ENCODE measurements at regions not wholly inside any gene's neighbourhood (a gene's known extent, or its start where the extent isn't known, plus 50 kb on each side); places are given as distances from the start of the nearest gene placed in this dataset.

DNA sequence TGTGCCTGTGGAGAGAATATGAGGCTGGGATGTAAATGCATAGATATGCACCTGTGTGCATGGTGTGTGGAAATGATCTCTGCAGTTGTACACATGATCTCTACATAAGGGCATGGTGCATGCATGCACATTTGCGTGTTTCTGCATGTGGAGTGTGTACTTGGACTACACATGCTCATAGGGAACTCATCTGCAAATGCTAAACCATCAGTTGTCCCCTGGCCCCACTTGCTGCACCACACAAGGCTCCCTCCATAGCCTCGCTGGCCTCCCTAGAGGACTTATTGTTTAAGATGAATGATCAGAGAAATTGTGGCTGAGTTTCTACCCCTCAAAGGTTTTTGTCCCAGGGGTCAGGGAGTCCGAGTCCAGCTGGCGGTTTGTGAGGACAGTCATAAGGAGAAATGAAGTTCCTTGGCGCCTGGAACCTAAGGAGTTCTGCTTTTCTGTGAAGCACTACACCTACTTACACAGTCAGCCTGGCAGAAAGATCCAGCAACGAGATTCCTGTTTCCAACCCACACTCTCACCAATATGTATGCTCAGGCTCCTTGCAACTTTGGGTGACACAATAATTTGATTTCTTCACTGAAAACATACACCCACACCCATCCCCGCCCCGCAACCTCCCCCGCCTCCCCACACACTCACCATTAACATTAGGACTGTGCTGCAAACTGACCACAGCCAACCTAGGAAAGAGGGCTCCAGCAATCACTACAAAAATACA, 79.9 kb upstream of the CPEB4 start:
- DNase-seq, result peak; percentile 32

DNA sequence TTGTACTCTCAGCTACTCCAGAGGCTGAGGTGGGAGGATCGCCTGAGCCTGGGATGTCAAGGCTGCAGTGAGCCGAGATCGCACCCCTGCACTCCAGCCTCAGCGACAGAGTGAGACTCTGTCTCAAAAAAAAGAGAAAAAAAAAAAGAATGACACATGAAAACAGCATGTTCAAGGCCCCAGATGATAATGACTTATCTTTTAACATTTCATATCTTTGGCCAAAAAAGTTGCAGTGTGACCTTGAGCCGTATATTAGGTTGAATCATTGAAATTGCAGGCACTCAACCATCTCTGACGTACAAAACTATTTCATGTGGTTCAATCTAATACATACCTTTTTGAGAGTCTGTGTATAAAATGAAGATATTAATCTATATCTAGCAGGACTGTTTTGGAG, 79.1 kb upstream of the CPEB4 start:
- DNase-seq, result peak; percentile 39

DNA sequence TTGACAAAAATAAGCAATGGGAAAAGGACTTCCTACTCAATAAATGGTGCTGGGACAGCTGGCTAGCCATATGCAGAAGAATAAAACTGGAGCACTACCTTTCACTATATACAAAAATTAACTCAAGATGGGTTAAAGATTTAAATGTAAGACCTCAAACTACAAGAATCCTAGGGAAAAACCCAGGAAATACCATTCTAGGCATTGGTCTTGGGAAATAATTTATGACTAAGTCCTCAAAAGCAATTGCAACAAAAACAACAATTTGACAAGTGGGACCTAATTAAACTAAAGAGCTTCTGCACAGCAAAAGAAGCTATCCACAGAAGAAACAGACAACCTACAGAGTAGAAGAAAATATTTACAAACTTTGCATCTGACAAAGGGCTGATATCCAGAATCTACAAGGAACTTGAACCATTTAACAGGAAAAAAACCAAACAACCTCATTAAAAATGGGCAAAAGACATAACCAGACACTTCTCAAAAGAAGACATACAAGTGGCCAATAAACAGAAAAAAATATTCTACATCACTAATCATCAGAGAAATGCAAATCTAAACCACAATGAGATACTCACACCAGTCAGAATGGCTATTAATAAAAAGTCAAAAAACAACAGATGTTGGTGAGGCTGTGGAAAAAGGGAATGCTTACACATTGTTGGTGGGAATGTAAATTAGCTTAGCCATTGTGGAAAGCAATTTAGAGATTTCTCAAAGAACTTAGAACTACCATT, 75.2 kb upstream of the CPEB4 start:
- no peak for DNase-seq

DNA sequence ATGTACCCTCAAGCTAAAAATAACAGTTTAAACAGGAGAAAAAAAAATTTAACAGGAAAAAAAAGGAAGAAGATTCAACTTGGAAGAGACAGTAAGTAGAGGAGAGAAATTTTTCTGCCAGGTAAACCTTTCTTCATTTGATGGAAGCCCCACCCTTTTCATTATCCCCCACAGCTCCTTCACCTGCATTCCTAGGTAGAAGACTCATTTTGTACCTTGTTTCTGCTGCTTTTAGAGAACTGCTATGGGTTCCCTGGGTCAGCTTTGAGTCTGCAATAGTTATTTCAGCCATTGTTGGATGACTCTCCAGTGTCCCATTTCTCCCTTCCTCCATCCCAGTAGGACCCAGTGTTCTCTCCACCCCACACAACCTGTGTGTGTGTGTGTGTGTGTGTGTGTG, 74.1 kb upstream of the CPEB4 start:
- no peak for DNase-seq

DNA sequence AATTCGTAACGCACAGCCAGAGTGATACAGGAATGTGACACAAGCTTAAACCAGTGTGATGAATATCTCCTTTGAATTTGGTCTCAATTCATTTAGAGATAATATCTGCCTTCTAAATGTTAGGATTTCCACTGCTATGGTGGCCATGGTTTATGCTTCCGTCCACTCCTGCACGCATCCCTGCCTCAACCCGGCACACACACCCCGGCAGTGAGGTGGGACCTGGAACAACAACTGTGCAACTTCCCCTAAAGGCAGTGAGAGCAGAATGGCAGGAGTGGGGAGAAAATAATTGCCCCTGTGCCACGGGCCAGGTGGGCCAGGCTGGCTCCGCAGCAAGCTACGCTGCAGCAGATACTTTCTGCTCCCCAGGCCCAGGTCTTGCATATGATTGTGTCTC, 72.6 kb upstream of the CPEB4 start:
- DNase-seq, result no peak

DNA sequence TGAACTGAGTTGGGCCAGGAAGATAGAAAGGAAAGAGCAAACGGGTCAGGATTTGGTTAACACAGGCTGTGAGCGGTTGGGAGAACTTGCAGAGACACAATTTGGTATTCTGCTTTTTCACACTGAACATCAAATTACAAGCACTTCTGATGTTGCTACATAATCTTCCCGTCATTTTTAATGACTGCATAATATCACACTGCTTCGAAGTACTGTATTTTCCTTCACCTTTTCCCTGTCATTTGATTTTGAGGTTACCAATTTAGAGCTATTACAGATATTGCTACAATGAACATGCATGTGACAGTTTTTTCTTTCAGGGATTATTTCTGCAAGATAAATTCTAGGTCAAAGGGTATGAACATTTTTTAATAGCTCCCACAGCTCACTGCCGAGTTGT, 71.4 kb upstream of the CPEB4 start:
- no peak for DNase-seq

DNA sequence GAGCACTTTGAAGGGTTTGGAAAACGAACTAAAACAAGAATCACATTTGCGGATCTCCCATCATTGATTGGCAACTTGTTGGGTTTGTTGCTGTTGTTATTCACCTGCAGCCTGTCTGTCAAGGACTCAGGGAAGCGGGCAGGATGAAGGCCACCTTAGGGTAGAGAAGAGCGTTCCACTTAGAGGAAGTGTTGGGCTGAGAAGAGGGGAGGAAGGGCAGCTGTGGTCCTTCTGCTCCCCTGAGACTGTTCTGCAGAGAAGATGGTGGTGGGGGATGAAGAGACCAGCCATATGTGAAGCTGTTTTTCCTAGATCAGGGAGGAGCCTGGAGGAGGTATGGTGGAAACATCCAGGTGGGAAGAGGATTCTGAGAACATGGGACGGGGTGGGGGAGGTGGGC, 70.6 kb upstream of the CPEB4 start:
- no peak for DNase-seq

DNA sequence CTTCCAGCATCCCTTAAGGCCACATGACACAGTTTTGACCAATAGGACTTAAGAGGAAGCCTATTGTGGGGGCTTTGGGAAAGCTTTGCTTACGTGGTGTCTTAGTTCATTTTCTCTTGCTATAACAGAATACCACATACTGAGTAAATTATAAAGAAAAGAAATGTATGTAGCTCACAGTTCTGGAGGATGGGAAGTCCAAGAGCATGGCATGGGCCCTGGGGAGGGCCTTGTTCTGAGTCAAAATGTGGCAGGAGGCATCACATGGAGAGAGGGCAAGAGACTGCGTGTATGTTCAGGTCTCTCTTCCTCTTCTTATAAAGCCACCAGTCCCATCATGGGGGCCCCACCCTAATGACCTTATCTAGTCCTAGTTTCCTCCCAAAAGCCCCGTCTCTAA, 68.6 kb upstream of the CPEB4 start:
- DNase-seq, result peak; percentile 26

DNA sequence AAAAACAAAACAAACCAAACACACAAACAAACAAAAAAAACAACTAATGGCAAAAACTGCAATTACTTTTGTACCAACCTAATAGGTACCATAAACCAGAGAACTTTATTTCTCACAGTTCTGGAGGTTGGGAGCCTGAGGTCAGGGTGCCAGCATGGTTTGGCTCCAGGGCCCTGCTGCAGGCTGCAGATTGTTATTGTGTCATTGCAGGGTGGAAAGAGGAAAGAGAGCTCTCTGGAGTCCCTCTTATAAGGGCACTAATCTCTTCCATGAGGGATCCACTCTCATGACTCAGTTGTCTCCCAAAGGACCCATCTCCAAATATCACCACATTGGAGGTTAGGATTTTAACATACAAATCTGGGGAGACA, 64.9 kb upstream of the CPEB4 start:
- DNase-seq, result no peak

DNA sequence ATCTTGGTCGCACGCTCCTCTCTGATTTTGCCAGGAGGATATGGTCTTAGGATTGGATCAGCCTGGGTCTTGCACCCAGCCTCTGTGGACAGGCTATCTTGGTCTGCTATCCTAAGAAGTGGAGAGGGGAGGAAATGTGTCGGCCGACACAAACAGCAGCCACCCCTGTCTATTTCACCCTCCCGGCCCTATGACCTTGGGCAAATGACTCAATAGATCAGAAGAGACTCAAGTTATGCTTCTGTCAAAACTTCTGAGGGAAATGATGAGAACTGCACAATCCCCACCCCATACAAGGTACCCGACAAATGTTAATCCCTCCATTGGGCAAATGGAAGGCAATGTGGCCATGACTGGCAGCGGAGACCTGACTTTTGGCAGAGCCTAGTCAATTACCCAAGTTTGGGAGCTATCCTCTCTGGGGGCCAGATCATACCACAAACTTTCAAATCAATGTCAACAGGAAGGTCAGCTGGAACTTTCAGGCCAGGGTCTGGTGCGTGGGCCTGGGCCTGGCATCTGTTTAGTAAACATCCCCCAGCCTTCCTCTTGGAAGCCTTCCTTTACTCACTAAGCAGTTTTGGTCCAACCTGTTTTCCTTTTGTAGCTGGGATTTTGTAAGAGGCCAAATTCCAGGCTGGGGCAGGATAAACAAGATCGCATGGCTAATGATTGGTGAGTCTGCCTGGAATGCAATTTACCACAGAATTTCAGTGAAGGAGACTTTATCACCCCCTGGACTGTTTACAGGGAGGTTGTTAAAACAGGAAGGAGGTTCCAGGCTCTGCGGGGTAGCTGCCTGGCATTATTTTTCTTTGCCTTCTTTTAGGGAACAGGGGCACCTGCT, 64.2 kb upstream of the CPEB4 start:
- no peak for DNase-seq

DNA sequence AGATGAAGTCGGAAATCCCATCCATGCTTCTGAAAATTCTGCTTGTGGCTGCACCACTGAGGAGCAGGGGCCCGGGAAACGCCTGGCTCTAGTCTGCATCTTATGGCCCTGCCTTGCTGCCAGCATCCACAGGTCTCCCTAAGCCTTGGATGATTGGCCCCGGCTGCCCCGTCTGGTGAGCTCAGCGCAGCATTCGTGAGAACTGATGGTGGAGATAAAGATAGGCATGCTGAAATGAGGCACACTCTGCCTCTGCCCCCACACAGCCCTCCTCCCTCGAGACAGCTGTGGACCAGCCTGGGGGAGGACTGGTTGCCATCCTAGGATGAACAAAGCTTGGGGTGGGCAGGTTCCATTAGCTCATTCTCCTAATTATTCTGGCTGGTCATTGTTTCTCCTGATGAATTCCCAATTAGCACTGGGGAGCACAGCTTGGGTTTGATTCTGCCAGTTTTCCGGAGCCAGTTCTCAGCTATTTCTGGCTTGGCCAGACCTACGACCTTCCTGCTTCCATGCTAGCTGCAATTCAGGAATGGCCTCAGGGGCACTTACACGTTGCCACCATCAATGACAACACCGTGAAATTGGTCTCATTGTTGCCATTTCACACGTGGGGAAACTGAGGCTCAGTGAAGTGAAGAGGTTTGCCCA, 62.8 kb upstream of the CPEB4 start:
- DNase-seq, result no peak

DNA sequence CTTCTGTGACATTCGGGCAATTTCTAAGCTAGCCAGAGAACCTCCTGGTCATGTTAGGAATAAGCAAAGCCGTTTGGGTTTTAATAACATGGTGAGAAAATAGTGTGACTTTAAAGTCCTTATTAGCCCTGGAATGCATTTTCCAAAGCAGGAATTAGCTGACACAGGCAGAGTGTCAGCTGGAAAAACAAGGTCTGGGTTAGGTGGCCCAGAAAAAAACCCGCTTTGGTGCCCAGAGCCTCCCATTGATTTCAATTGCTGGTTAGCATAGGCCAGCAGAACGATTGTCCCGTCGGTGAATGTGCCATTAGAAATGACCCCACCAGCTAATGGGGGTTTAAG, 62.1 kb upstream of the CPEB4 start:
- no peak for DNase-seq

DNA sequence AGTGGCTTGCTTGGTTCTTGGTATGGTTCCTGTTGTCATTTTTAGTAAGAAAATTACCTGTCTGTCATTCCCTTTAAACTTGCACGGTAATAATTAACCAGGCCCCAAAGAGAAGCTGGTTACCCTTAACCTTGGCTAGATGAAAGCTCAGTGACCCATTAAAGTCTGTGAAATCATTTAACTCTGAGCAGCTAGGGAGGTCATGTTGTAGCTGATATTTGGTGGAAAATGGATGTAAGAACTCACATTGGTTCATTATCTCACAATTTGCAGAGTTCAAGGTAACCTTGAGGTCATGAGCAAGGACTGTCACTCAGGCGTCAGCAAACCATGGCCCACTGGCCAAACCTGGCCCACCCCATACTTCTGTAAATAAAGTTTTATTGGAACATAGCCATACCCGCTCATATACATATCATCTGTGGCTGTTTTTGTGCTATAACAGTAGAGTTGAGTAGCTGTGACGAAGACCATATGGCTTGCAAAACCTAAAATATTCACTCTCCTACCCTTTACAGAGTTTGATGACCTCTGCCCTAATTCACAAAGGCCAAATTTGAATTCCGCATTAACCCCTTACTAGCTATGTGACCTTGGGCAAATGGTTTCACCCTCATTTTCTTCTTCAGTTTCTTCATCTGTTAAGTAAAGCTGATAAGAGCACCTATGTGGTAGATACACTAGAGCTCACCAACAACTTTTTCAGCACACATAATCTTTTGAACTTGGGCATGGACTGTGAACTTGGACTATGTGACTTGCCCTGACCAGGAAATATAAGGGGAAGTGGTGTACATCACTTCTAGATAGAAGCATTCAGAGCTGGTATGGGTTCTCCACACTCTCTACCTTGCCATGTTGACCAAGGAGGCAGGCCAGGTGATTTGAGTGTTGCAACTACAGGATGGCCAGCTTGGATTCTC, 61.5 kb upstream of the CPEB4 start:
- no peak for DNase-seq

DNA sequence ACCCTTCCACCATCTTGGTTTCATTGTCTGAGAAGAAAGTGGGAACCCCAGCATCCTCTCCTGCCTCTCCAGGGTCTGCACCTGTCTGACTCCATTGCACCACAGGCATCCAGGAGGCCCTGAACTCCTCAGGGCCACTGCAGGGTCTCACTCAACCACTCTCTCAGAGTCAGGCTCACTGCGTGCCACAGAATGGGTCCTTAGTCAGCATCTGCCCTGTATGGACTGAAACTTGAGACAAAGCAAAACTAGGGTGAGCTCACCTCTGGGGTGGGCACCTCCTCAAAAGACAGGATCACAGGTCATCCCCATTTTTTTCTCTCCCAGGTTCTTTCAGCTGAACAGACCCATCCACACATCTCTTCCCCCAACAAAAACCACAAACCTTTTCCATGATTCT, 59.2 kb upstream of the CPEB4 start:
- no peak for DNase-seq

DNA sequence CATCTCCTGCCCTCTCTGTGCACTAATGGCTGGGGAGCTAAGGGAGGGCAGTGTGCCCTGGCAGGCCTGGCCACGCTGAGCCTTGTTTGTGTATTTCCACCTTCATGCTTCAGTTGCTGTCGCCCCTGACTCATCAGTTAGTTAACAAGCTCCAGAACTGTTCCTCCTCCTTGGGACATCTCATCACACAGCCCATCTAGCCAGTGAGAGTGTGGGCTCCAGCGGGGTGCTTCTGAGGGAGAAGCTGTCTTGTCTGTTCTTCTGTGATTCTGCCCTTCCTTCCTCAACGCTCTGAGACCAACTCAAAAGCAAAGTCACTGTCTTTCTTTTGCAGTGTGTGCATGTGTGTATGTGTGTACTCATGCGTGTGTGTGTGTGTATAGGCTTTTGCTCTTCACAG, 58.3 kb upstream of the CPEB4 start:
- no peak for DNase-seq

DNA sequence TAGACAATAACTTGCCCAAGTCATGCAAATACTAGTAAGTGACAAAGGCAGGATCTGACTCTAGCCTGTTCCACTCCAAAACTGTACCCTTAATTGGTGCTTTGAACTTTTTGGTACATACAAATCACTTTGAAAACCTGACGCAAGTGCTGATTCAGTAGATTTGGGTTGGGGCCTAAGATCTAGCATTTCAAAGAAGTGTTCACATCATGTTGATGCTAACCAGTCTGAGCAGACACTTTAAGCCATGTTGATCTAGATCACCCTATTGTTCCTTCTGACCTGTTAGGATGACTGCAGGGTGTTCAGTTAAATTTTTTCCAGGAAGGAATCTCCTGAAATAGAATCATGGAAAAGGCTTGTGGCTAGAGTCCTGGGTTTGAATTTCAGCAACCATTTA, 57.7 kb upstream of the CPEB4 start:
- DNase-seq, result no peak

DNA sequence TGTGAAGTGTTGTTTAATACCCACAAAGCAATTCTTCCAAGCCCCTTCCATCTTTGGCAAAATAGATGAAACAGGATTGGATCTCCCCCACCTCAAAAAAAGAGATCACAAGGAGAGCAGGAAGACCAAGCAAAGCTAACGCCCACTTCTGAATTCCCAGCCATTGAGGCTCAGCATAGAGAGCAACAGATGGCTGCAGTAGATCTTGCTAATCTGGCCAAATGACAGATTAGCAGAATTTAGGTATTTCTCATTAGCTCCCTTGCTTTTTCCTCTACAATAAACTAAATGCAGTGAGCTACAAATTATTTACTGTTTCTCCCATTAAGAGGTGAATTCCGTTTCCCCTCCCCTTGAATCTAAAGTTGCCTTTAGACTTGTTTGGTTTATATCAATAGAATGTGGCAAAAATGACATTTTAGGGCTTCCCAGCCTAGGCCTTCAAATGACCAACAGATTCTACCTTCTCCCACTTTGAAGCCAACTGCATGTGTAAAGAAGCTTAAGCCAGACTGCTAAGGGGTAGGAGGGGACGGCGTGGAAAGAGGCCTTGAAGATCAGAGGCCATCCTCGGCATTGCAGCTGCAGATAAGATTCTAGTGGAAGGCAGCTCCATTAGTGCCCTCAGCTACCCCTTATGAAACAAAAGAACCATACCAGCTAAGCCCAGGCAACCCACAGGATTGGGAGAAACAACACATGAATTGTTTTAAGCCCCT, 56.8 kb upstream of the CPEB4 start:
- peak; percentile 52 for DNase-seq

DNA sequence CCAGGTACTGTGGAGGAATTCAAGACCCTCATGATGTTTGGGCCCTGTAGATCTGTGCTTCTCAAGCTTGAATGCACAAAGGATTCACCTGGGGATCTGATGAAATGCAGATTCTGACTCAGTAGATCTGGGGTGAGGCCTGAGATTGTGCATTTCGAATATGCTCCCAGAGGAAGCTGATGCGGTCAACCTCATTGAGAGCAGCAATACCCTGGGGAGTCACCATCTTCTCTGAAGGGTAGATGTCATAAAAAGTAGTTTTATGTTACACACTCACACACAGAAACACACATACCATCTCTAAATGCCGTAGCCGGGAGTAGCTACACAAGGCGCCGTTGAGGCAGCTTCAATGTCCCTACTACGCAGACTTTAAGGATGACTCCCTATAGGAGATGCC, 55.8 kb upstream of the CPEB4 start:
- no peak for DNase-seq

DNA sequence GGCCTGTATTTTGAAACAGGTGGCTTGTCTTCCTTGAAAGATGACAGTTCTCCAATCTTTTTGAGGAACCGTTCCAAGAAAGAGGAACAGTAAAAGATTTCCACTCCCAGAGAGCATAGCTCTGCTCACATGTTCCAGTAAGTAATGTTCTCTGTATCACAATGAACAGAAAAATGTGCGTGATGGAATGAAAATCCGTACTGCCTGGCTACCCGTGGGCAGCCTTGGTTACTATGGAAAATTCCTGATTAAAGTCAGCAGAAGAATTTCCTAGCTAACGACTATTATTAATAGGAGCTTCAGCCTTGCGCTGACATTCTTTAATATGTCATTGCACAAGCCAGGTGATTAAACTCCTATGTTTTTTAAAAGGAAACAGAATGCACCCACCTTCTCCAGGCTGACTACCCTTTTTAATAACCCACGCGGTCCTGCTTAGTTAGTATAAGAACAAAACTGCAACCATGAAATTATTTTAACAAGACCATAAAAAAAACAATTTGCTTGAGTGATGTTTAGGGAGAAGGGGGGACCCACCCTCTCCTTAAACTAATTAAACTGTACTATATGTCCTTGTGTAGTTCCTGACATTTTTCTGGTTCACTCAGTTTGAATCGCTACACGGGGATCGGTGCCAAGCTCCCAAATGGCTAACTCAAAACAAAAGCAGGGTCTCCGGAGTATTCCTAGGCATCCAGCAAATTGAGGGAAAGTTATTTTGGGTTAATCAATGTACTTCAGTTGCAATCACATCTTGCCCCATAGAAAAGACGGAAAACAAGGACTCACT, 54.8 kb upstream of the CPEB4 start:
- no peak for DNase-seq

DNA sequence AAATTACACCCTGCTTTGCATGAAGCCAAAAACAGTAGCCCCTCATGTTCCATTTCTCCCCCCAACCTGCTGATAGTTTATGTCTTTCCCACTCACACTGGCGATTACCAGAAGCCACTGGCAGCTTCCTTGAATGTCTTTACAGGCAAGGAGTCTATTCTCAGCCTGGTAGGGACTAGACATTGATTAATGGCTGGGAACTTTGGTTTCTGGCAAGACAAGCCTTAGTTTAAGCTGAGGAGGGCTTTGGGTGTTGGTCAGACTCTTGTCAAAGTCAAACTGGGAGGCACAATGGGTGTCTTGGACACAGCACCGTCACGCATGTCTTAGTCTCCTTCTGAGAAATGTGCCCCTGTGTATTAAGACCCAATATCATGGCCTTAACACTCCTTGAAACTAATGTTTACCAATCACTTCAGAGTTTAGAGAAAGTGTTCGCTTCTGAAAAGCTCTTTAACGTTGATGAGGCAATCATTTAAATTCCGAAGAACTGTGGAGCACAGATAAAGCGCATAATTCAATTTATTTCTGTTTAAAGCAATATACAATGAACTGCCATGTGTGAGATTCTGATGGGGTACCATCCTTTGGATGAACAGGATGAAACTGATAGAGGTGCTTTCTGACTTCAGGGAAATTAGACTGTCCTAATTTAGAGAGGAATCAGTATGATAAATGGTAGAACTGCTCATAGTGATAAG, 53.9 kb upstream of the CPEB4 start:
- no peak for DNase-seq
